GDM1 (cell line): ENCODE measurements at regions not wholly inside any gene's neighbourhood (a gene's known extent, or its start where the extent isn't known, plus 50 kb on each side); places are given as distances from the start of the nearest gene placed in this dataset.
"Not testable (repeated sequence)": the region's sequence is repeated elsewhere in the genome, so short reads cannot be mapped to it uniquely, and the experiment has no call there.

Experiments used
- DNase-seq: peaks from one replicate; lab custom pipeline; 2025; lab: John Stamatoyannopoulos, UW

DNA sequence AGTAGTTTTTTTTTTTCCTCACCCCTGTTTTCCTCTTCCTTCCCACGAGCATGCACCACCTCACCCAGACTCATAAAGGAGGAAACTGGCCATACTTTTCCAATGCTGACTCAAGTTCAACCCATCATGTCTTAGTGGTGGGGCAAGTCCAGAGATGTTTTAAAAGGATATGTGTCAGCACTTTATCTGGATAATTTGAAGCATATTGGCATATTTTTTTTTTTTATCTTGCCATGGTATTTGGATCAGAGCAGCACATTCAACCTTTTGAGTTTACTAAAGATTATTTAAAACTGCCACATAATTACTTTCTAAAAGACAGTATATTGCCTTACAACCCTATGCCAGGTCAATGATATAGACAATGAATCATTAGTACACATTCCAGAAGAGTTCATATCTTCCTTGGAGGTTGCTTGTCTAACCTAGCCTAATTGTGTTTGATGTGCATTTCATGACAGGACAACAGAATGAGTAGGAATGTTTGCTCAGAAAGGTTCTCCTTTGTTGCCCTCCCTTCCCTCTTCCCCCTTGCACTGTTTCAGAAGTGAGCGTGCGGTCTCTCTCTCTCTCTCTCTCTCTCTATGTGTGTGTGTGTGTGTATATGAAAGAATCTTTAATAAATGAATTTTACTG is 950.7 kb upstream of the FAM98A start:
- no peak for DNase-seq

DNA sequence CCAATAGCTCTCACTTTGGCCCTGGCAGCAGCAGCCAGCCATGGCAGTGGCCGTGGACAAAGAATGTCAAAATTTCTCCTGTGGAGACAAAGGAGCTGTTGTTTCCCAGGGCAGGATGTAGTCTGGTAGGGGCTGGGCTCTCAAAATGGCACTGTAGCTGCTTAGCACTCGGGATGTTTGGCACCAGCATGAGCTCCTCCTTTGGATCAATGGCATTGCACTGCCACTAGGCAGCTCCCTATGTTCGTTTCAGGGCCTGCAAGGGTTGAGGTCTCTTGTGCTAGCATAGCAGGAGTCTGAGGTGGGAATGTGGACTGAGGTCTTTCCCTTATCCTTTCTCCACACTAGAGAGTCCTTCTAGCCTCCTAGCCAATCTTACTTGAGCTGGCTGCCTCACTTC is 948.8 kb upstream of the FAM98A start:
- no peak for DNase-seq

DNA sequence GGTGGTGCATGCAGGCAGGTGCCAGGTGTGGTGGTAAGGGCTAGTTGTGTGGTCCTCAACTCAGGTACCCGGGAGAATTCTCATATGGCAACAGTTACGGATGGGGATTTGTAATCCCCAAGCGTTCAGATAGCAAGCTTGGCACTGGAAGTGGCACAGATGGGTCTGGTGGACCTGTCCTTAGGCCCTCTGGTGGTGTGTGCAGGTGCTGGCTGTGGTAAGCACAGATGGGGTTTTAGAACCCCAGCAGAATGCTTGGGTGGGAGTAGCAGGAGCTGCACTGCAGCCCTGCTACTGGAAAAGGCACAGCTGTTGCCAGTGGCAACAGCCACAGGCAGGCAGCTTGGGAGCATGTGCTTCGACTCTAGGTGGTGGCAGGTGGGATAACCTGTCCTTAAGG is 948.2 kb upstream of the FAM98A start:
- no peak for DNase-seq

DNA sequence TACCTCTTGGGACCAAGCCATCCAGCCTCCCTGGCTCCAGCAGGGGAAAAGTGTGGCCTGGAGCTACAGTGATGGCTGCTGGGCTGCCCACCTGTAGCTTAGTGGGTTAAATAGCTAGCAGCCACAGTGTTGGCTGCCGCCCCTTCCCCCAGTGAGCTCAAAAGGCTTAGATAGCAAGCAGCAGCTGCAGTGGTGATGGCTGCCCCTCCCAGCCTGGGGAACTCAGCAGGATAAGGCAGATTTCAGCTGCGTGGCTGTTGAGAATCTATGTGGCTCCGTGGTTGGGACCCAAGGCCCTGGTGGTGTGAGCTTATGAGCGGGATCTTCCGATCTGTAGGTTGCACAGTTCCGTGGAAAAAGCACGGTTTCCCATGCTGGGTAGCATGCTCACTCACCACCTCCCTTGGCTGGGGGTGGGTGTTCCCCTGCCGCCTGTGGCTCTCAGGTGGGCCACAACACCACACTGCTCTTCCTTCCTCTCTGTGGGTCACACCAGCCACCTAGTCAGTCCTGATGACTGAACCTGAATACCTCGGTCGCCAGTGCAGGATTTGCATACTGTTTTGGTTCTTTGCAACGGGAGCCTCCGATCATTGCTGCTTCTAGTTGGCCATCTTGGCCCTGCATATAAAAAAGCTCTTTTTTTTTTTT is 946.5 kb upstream of the FAM98A start:
- DNase-seq = no peak

DNA sequence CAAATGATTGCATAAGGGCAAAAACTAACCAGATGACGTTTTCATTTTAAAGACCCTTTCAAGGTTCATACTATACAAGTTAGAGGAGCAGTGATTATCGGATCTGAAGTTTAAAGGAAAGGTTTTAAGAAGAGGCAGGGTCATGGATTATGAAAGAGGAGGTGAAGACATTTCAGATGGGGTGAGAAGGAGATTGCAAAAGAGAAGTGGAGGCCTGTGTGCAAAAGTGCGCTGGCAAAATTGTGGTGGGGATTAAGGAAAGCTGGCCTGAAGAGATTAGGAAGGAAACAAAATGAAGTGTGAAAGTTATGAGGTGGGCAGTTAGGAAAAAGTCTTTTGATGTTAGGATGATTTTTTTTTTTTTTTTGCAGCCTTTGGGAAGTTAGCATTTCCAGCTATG is 935.7 kb upstream of the FAM98A start:
- no peak for DNase-seq

DNA sequence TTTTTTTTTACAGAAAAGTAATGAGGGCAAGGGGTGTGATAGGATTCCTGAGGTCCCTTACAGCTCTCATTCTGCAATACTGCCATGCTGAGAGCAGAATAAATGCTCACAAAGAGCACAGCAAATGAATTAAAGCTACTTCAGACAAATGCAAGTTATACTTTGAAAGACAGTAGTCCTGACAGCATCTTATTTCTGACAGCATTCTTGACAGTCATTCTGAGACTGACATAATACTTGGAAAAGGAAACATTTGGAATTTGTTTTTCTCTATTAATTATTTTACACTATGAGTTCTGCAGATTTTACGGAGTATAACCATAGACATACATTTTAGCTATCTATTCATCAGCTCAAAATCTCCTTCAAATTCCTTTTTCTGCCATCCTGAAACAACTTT is 935.2 kb upstream of the FAM98A start:
- DNase-seq = no peak

DNA sequence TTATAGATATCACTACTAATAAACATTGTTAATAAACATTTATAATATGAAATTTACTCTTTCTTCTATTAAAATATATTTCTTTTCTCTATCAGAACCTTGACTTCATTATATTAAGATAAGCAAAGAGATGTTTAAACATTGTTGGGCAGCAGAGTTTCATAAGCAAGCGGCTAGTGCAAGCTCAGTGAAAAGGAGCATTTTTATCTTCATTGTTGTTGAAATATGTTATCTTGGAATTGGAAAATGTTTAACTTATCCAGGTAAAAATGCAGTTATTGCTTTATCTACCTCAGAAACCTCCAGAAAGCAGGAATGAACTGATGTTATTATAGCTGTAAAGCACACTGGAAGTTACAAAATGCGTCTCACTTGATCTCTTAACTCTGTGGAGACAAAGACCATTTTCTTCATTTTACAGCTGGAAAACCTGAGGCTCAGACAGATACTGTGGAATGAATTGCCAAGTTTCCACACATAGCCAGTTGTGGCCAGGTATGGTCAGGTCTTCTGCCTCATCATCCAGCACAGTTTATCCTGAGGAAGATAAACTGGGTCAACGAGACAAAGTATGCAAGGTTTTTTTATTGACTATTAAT is 934.6 kb upstream of the FAM98A start:
- DNase-seq = no peak

DNA sequence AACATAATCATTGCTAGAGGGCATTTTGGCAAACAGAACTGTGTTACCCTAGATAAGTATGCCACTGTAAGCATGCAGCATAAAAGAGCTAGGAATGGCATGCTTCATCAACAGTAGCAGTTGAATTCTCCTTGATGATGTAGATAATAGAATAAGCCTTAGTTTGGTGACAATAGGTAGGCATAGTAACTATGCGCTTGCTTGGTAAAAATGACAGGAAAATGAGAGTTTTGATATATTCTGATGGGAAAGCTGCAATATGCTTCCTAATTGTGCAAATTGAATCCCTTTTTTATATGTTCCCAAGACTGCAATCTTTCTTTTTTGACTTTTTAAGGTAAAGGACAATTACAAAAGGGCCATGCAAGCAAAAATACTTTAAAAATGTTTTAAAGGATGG is 930.9 kb upstream of the FAM98A start:
- DNase-seq = no peak

DNA sequence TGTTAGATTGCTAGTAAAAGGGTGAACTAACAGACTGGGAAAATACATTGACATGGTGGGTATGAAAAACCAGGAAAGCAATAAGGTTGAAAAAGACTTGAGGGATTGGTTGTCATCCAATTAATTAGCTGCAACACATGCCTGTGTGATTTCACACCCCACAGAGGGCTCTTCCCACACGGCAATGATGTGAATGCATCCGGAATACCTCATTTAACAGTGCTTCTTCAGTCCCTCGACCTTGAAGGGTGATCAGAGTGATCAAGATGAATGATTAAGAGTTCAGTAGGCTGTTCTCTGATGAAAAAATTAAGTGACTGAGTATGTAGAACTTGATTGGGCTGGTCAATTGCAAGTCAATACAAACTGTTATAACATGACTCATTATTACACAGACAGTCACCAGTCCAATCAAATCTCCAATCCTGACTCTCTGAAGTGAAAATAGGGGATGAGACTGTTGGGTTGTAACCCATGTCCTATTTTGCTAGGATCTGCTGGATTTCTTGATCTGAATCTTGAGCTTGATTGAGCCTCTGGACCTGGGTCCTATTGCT is 924.9 kb upstream of the FAM98A start:
- no peak for DNase-seq

DNA sequence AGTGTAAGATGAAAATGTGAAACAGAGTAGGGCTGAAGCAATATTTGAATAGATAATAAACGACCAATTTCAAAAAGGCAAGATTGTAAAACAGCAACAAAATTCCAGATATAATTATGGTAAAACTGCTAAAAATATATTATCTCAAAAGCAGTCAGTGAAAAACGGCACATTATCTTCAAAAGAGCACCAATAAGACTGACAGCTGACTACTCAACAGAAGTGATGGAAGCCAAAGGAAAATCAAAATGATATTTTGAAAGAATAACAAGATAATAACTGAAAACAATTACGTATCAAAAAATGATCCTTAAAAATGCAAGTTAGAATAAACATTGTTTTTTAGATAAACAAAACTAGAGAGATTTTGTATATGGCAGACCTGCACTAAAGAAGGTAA is 920.6 kb upstream of the FAM98A start:
- DNase-seq = no peak

DNA sequence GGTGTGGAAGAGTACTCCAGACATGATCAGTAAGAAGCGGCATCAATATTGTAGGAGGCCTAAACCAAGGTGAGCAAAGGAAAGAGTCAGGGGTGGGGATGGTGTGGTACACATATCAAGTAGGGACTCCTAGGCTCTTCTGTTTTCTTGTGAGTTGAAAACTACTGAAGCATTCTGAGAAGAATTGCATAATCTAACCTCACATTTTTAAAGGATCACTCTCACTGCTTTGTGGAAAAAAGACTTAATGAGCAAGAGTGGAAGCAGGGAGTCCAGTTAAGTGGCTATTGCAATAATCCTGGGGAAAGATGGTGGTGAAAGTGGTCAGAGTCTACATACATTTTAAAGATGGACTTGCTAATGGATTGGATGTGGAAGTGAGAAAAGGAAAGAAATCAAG is 899.5 kb upstream of the FAM98A start:
- no peak for DNase-seq

DNA sequence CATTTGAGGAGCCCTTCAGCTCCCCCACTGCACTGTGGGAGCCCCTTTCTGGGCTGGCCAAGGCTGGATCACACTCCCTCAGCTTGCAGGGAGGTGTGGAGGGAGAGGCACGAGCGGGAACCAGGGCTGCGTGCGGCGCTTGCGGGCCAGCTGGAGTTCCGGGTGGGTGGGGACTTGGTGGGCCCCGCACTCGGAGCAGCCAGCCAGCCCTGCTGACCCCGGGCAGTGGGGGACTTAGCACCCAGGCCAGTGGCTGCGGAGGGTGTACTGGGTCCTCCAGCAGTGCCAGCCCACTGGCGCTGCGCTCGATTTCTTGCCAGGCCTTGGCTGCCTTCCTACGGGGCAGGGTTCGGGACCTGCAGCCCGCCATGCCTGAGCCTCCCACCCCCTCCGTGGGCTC is 895.1 kb upstream of the FAM98A start:
- not testable (repeated sequence) for DNase-seq

DNA sequence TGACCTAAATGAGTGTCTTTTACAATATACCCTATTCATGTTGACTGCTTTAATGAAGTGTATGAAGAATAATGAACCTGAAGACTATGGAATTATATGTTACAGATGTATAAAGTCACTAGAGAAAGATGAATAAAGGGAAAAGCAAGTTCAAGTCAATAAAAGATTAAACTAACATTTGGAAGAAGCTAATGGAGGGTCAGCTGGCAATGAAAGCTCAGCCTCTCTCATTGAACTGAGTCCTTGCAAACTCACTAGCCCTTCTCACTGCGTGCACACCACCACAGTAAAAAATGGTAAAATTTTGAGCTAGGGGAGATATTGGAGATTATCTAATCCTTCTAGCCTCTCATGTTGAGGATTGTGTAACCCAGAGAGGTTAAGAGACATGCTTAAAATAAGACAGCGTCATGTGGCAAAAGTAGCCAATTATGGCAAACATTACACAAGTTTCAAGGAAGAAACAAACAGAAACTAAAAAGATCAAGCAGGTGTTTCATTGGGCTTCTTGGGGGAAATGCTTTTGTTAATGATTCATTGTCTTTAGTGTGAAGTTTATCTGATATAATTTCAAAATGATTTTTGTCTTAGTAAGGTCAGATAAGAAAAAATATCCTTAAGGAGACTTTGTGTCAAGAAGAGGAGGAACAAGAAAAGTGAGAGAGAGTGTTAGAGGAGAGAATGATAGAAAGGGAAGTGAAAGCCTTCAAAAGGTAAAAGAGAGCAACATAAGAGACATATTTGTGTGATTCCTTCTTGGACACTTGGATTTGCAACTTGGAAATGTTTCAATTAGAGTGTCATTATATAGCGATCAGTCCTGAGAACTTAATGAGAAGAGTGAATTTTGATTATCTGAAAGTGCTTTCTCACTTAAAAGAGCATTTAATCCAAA is 893.7 kb upstream of the FAM98A start:
- DNase-seq = no peak

DNA sequence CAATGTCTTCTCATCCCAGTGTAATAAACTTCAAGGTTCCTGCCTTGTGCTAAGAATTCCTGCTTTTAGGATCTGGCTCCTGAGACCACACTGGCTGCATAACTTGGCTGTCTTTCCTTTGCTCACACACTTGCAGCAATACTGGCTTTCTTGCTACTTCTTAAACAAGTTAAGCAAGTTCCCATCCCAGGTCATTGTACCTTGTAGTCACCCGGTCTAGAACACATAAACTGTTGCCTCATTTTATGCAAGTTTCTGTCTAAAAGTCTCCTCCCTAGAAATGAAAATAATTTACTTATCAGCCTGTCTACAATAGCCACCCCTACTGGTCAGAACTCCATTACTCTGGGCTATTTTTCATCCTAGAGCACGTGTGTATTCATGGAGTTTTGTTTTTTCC is 887.9 kb upstream of the FAM98A start:
- DNase-seq = no peak

DNA sequence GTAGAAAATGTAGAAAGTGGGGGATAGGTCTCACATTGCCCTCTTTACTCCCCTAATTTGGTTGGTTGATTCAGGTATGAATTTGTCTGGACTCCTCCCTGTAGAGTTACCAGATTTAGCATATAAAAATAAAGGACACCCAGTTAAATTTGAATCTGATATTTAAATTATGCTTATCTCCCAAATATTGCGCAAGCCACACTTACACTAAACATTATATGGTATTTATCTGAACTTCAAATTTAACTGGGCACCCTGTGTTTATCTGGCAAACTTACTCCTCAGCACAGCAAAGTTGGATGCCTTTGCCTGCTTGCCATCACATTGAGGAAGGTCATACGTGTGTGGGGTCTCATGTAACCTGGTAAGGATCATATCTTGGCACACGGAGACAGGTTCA is 882.4 kb upstream of the FAM98A start:
- DNase-seq = no peak

DNA sequence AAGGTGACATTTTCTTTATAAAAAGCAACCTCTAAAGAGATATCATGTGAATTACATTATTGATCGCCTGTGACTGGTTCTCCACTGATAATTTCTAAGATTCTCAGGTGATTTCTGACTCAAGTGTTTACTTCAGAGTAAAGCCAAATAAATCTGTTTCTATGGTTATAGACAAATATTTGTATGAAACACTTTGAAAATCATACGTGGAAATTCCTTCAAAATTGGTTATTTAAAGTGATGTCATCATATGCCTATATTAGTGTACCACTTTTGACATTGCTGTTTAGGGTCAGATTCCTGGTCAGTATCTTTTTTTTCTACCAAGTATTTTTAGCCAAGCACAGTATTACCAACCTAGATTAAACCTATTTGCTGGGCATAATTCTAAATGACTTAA is 881.3 kb upstream of the FAM98A start:
- no peak for DNase-seq

DNA sequence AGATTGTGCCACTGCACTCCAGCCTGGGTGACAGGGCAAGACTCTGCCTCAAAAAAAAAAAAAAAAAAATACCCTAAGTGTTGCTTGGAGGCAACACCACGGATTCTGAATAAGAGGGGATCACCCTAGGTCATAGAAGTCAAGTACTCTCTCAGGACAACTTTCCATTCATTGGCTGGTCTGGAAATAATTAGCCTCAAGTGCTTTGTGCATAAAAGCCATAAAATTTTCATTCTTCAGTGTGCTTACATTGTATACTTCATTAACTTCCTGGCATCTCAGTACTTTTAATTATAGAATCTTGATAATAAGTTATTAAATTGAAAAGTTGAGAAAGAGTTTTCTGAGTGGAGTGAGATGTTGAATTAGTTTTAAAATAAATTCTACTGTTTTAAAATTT is 876.1 kb upstream of the FAM98A start:
- no peak for DNase-seq

DNA sequence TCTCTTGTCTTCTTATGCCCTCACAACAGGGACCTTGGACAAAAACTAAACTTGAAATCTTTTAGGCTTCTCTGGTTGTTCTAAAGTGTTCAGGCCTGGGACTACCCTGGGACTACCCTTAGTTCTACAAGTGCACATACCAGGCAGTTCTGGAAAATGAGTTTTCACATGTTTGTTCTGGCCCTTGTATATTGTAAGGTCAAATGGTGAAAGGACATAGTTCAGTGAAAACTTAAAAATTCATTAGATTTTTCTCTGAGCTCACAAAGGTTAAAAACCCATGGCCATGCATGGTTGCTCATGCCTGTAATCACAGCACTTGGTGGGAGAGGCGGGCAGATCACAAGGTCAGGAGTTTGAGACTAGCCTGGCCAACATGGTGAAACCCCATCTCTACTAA is 875.5 kb upstream of the FAM98A start:
- no peak for DNase-seq

DNA sequence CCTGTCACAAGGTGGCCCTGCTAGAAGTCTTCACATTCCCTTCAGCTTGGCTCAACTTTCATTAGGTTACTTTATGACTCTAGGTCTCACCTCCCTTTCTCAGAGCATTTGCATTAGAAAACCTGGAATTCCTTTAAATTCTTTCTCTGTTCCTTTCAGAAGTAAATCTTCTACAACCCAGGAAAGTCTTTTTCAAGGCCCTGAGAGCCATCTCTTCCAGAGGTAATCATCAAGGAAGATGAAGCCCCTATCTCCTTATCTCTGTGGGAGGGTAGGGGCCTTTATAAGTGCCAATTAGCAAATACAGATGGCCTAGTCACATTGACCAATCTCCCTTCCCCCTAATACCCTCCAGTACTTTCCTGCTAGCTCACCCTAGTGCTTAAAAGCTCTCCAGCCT is 848.0 kb upstream of the FAM98A start:
- DNase-seq = no peak

DNA sequence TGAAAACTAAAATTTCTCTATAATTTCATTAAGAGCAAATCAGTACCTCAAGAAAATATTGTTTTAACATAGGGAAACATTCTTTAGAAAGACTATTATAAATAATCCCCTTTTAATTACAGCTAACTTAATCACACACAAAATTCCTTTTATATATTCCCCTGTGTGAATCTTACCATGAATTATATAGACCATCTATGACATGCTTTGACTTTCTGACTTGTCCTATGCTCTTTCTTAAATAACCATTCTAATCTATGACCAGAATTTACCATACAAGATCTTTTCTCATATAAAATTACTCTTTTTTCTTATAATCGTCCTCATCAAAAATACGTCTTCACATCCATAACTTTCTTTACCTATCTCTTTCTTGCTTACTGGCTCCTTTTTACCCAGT is 824.2 kb upstream of the FAM98A start:
- DNase-seq = no peak

DNA sequence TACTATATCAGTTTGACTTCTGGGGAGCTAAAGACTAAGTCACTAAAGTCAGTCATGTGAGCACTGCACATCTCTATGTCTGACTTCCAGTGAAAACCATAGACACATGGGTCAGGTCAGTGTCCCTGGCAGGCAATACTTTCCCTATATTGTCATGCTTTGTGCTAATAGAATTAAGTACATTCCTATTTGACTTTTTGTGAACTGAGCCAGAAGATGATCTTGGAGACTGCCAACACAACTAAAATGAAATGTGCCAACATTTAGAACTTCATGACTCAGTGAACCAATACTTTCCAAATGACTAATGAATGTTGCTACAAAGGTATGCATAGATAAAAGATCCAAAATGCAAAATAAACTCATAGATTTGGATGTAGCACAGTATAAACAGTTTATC is 820.8 kb upstream of the FAM98A start:
- DNase-seq = no peak

DNA sequence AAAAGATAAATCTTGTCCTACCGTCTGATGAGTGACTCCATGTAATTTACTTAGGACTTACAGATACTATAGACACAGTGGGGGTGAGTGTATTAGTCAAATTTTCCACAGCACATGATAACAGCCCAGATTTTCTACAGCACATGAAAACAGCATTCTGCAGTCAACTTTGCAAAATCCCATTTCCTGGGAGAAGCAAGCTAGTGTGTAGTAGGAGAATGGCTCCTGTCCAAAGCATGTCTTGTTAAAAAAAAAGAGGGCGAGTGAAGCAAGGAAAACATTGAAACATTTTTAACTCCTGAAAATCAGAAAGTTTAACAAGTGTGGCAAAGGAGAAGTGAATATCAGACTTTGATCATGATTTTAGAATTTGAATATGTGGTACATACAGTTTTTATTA is 817.8 kb upstream of the FAM98A start:
- no peak for DNase-seq

DNA sequence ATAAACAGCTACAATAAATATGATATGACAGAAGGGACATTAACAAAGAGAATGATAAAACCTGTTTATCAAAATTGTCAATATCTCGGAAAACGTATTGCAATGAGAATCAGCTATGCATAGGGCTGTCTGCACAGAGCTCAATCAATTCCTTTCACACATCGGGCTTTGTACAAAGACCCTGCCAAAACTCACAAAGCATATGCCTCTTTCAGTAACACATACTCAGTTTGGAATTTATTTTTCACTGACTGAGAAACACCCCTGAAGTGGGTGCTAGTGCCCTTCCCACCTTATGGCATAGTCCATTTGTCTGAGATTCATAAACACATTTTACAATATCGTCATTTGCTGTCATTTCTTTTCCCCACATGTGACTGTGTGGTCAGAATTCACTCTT is 815.8 kb upstream of the FAM98A start:
- no peak for DNase-seq
